ENCODE measurements at regions not wholly inside any gene's neighbourhood (a gene's known extent, or its start where the extent isn't known, plus 50 kb on each side); places are given as distances from the start of the nearest gene placed in this dataset.

DNA sequence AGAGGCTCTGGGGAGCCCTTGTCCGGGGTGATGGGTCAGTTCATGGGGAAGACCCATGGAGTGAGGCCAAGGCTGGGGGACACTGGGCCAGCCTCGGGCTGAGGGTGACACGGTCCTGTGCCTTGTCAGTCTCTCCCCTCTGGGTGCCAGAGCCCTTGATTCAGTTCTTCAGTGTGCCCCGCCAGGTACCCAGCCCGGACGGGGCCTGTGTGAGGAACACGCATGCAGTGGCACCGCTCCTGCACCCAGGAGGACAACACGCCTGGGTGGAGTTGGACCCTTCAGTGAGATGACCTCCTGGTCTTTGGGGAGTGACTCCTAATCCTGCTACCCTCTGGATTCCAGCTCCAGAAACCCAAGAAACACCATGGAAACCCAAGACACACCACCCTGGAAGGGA lies 264.4 kb downstream of the LOXHD1 start:
- TF ChIP-seq, protein P1, sequence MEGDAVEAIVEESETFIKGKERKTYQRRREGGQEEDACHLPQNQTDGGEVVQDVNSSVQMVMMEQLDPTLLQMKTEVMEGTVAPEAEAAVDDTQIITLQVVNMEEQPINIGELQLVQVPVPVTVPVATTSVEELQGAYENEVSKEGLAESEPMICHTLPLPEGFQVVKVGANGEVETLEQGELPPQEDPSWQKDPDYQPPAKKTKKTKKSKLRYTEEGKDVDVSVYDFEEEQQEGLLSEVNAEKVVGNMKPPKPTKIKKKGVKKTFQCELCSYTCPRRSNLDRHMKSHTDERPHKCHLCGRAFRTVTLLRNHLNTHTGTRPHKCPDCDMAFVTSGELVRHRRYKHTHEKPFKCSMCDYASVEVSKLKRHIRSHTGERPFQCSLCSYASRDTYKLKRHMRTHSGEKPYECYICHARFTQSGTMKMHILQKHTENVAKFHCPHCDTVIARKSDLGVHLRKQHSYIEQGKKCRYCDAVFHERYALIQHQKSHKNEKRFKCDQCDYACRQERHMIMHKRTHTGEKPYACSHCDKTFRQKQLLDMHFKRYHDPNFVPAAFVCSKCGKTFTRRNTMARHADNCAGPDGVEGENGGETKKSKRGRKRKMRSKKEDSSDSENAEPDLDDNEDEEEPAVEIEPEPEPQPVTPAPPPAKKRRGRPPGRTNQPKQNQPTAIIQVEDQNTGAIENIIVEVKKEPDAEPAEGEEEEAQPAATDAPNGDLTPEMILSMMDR (IDR thresholded peaks at IDR 0.05) = no peak
- TF ChIP-seq TCF7L2 (IDR thresholded peaks at IDR 0.05; ENCODE audit: low read depth, low read length) = no peak

All from Panc1 (cell line).